A549 (cell line): ENCODE measurements at regions not wholly inside any gene's neighbourhood (a gene's known extent, or its start where the extent isn't known, plus 50 kb on each side); places are given as distances from the start of the nearest gene placed in this dataset.

Experiments used
- ATAC-seq, 2 experiments: fragments of 200-7000 bp in 1 of 2; fragments of >200 bp in 1 of 2; cut with Nextera tagmentation in 1 of 2; cut with Tn5 transposase in 1 of 2; 3 replicates each; pipeline versions ENCODE4 v1.8.0 to v1.9.1; 2018 to 2020; ENCODE audit warnings: mild to moderate bottlenecking in 1 of 2, moderate library complexity in 1 of 2
- CTCF ChIA-PET: fragments of 300-600 bp; sonication (Branson Sonifier 250); formaldehyde crosslinking; extraction: SDS; loops from one replicate; lab custom pipeline; 2021; ENCODE audit warnings: antibody characterized with exemption, inconsistent platforms; lab: Yijun Ruan, JAX
- POLR2A ChIA-PET: fragments of 350-600 bp; formaldehyde crosslinking; extraction: SDS; loops from one replicate; lab custom pipeline; 2021; ENCODE audit warnings: antibody characterized with exemption, inconsistent platforms; lab: Yijun Ruan, JAX
- DNase-seq, 2 experiments: peaks; one replicate each; pipeline versions ENCODE4 v3.0.0 to v3.0.0-alpha.2; 2011 to 2016; ENCODE audit warnings: low read depth in 1 of 2, low spot score in 1 of 2
- FAIRE-seq: peaks from 2 replicates; lab custom pipeline; 2011; peaks lifted over from hg19 to GRCh38; lab: Jason Lieb, UNC
- H3K27ac ChIP-seq, 2 experiments: fragments of >200 bp; sonication (Bioruptor Twin); formaldehyde crosslinking; 3 replicates each; pipeline ENCODE4 v1.5.1; 2016 to 2017
- H3K4me1 ChIP-seq: fragments of >200 bp; sonication (Bioruptor Twin); formaldehyde crosslinking; 3 replicates; pipeline ENCODE4 v1.6.1; 2016
- H3K4me2 ChIP-seq: fragments of >200 bp; sonication (Bioruptor Twin); formaldehyde crosslinking; 3 replicates; pipeline ENCODE4 v1.6.1; 2016
- H3K4me3 ChIP-seq: fragments of >200 bp; sonication (Bioruptor Twin); formaldehyde crosslinking; 3 replicates; pipeline ENCODE4 v1.5.1; 2016
- H3K9me3 ChIP-seq: fragments of >200 bp; sonication (Bioruptor Twin); formaldehyde crosslinking; 3 replicates; pipeline ENCODE4 v1.6.1; 2016
- BHLHE40 ChIP-seq: IDR thresholded peaks from 2 replicates; pipeline ENCODE4 v1.6.1; 2012; ENCODE audit warnings: low read depth, low read length, inconsistent platforms
- CBX8 ChIP-seq: fragments of 200-600 bp; sonication (generic); IDR thresholded peaks from 2 replicates; pipeline ENCODE4 v1.6.1; 2016
- EHMT2 ChIP-seq: fragments of 200-600 bp; sonication (generic); IDR thresholded peaks from 2 replicates; pipeline ENCODE4 v1.6.1; 2016; ENCODE audit warnings: antibody characterized with exemption, low read depth, mild to moderate bottlenecking, moderate library complexity
- ESRRA ChIP-seq: fragments of 150-350 bp; IDR thresholded peaks from 2 replicates; pipeline ENCODE4 v1.6.1; 2014; ENCODE audit warnings: mild to moderate bottlenecking, low read length, borderline replicate concordance
- FOSL2 ChIP-seq, 2 experiments: fragments of 450-650 bp in 1 of 2; fragments of >200 bp in 1 of 2; sonication (Bioruptor Twin) in 1 of 2; formaldehyde crosslinking; IDR thresholded peaks; 2 replicates each; pipeline versions ENCODE4 v1.5.0 to v1.6.1; 2016 to 2020; ENCODE audit warnings: mild to moderate bottlenecking in 1 of 2, moderate library complexity in 1 of 2
- GATA3 ChIP-seq: IDR thresholded peaks from 2 replicates; pipeline ENCODE4 v1.6.1; 2012; ENCODE audit warnings: borderline replicate concordance
- HOXA7 ChIP-seq: fragments of 250-450 bp; sonication (Bioruptor Pico); IDR thresholded peaks from 2 replicates; pipeline ENCODE4 v1.5.0; 2020; ENCODE audit warnings: mild to moderate bottlenecking, moderate library complexity
- KDM5A ChIP-seq: fragments of 200-600 bp; sonication (generic); IDR thresholded peaks from 2 replicates; pipeline ENCODE4 v1.6.1; 2016; ENCODE audit warnings: antibody characterized with exemption, mild to moderate bottlenecking
- MAZ ChIP-seq: fragments of 150-350 bp; IDR thresholded peaks from 2 replicates; pipeline ENCODE4 v1.6.1; 2014; ENCODE audit warnings: antibody characterized with exemption, low read depth, low read length, borderline replicate concordance
- PHF8 ChIP-seq: fragments of 200-600 bp; sonication (generic); IDR thresholded peaks from 2 replicates; pipeline ENCODE4 v1.6.1; 2016; ENCODE audit warnings: low read depth, mild to moderate bottlenecking, antibody characterized with exemption, moderate library complexity, borderline replicate concordance
- POLR2A ChIP-seq: IDR thresholded peaks from 2 replicates; pipeline ENCODE4 v1.6.1; 2012; ENCODE audit warnings: mild to moderate bottlenecking, low read length
- POLR2AphosphoS2 ChIP-seq: conservative IDR thresholded peaks from 2 replicates; pipeline ENCODE4 v1.6.1; 2012; ENCODE audit warnings: low read length, improper control_type of control experiment, inconsistent platforms
- RAD21 ChIP-seq, 2 experiments: fragments of >200 bp in 1 of 2; sonication (Bioruptor Twin) in 1 of 2; formaldehyde crosslinking in 1 of 2; IDR thresholded peaks in 1 of 2; conservative IDR thresholded peaks in 1 of 2; 2 replicates in 1 of 2; 3 replicates in 1 of 2; pipeline ENCODE4 v1.6.1; 2012 to 2018; ENCODE audit warnings: inconsistent platforms in 1 of 2
- RARB ChIP-seq: fragments of 250-450 bp; sonication (Bioruptor Pico); IDR thresholded peaks from 2 replicates; pipeline ENCODE4 v1.8.0; 2021; ENCODE audit warnings: mild to moderate bottlenecking, moderate library complexity
- RCOR1 ChIP-seq: fragments of 150-350 bp; IDR thresholded peaks from 2 replicates; pipeline ENCODE4 v1.6.1; 2014; ENCODE audit warnings: antibody characterized with exemption, low read length, low read depth
- TP53 ChIP-seq: fragments of 250-450 bp; sonication (Bioruptor Pico); IDR thresholded peaks from 2 replicates; pipeline ENCODE4 v1.5.0; 2021; ENCODE audit warnings: mild to moderate bottlenecking, moderate library complexity
- ZC3H11A ChIP-seq: fragments of 450-650 bp; IDR thresholded peaks from 2 replicates; pipeline ENCODE4 v1.6.1; 2014; ENCODE audit warnings: antibody characterized with exemption, mild to moderate bottlenecking
- ZFP36 ChIP-seq: fragments of 450-650 bp; IDR thresholded peaks from 2 replicates; pipeline ENCODE4 v1.6.1; 2014; ENCODE audit warnings: borderline replicate concordance; ENCODE audit not compliant: partially characterized antibody
- WGBS: methylation state at CpG from one replicate; pipeline ENCODE4 v1.1.6; 2017; ENCODE audit errors: missing lambda C conversion rate; 5-methylcytosine and 5-hydroxymethylcytosine counted together
- TF ChIP-seq, protein P1 (sequence below): fragments of 450-650 bp; IDR thresholded peaks from 2 replicates; pipeline ENCODE4 v1.6.1; 2014; ENCODE audit warnings: antibody characterized with exemption
- TF ChIP-seq, protein P2 (sequence below): fragments of >200 bp; sonication (Bioruptor Twin); formaldehyde crosslinking; IDR thresholded peaks from 3 replicates; pipeline ENCODE4 v1.5.1; 2016
- TF ChIP-seq, protein P3 (sequence below): IDR thresholded peaks from 2 replicates; pipeline ENCODE4 v1.6.1; 2012
- TF ChIP-seq, protein P4 (sequence below): IDR thresholded peaks from 2 replicates; pipeline ENCODE4 v1.6.1; 2012
- TF ChIP-seq, protein P5 (sequence below): fragments of >200 bp; sonication (Bioruptor Twin); formaldehyde crosslinking; IDR thresholded peaks from 2 replicates; pipeline ENCODE4 v1.6.1; 2016
- TF ChIP-seq, protein P6 (sequence below): fragments of 250-450 bp; sonication (Bioruptor Pico); IDR thresholded peaks from 2 replicates; pipeline ENCODE4 v1.5.0; 2020; ENCODE audit warnings: low read depth, mild to moderate bottlenecking, moderate library complexity

DNA sequence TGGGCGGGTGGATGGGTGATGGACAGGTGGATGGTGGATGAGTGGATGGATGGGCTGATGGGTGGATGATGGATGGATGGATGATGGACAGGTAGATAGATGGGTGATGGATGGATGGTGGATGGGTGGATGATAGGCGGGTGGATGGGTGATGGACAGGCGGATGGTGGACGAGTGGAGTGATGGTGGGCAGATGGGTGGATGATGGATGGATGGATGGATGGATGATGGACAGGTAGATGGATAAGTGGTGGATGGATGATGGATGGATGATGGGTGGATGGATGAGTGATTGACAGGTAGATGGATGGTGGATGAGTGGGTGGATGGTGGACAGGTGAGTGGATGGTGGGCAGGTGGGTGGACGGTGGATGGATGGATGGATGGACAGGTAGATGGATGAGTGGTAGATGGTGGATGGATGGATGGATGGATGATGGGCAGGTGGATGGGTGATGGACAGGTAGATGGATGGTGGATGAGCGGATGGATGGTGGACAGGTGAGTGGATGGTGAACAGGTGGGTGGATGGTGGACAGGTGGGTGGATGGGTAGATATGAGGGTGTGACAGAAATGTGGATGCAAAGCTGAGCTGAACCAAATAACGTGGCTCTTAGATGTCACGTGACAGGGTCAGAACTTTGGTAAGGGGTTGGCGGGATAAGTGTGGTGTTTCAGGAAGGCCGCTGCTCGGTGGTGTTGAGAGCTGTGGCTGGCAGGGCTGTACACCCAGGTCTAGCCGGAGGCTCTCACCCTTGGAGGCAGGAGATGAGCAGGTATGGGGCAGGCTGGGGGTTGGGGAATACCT is 234.3 kb upstream of the CIBAR2 start:
- POLR2A ChIA-PET: no interaction called here
- CTCF ChIA-PET: interaction anchor here (1.2 to 2.6 kb wide), 6 partner anchors 13 to 269 kb away, joined by 4 to 8 read pairs (median 6); no protein-coding TSS in a partner anchor
- Histone ChIP-seq H3K4me2 (no peak overlapping the region), H3K9me3 (no peaks in the 10 kb centered on the region), H3K4me1 (peaks cover 13% of the 10 kb centered on the region), H3K27ac (no peak overlapping the region), H3K4me3 (no peak overlapping the region)
- no peak for ATAC-seq
- no peak for TF ChIP-seq CBX8
- TF ChIP-seq, protein P1, sequence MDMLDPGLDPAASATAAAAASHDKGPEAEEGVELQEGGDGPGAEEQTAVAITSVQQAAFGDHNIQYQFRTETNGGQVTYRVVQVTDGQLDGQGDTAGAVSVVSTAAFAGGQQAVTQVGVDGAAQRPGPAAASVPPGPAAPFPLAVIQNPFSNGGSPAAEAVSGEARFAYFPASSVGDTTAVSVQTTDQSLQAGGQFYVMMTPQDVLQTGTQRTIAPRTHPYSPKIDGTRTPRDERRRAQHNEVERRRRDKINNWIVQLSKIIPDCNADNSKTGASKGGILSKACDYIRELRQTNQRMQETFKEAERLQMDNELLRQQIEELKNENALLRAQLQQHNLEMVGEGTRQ: 0 out of 2 replicates have a peak, but pooled peaks have one; percentile 6
- no peak for FAIRE-seq
- DNase-seq: no peak
- WGBS: 66% methylated on average over 12 of the region's 12 CpGs

DNA sequence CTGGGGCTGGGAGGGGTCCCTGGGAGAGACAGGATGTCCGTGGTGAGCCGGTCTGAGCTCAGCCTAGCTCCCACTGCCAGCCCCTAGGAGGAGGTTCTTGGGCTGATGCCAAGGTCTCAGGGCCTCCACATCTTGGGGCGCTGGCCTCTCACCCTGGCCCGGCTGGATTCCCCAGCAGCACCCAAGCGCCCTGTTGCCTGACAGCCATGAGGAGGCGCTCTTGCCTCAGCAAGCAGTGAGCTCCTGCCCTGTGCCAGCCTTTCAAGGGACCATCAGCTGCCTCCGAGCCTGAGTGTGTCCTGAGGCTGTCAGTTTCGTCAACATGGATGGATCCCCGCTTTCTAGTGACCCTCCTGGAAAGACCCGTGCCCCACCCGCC is 234.9 kb upstream of the CIBAR2 start:
- no peak overlapping the region for H3K27ac ChIP-seq
- DNase-seq: peak in 1 of 2 experiments; percentile 52
- no peaks in the 10 kb centered on the region for H3K9me3 ChIP-seq
- ATAC-seq: peak in 1 of 2 experiments; percentile 73; a peak in 3 of 6 replicates
- 43% methylated on average over 6 of the region's 11 CpGs for WGBS
- no peak for FAIRE-seq
- peaks cover 13% of the 10 kb centered on the region for H3K4me1 ChIP-seq
- ChIA-PET POLR2A (no interaction called here), CTCF (interaction anchor here (1.2 to 2.6 kb wide), 9 partner anchors 13 to 269 kb away, joined by 3 to 8 read pairs (median 5); no protein-coding TSS in a partner anchor)
- H3K4me2 ChIP-seq: no peak overlapping the region
- no peak overlapping the region for H3K4me3 ChIP-seq
- no peak for TF ChIP-seq RARB (CRISPR knock-in tag)
- no peak for TF ChIP-seq ZC3H11A
- no peak for TF ChIP-seq BHLHE40
- TF ChIP-seq, protein P2, sequence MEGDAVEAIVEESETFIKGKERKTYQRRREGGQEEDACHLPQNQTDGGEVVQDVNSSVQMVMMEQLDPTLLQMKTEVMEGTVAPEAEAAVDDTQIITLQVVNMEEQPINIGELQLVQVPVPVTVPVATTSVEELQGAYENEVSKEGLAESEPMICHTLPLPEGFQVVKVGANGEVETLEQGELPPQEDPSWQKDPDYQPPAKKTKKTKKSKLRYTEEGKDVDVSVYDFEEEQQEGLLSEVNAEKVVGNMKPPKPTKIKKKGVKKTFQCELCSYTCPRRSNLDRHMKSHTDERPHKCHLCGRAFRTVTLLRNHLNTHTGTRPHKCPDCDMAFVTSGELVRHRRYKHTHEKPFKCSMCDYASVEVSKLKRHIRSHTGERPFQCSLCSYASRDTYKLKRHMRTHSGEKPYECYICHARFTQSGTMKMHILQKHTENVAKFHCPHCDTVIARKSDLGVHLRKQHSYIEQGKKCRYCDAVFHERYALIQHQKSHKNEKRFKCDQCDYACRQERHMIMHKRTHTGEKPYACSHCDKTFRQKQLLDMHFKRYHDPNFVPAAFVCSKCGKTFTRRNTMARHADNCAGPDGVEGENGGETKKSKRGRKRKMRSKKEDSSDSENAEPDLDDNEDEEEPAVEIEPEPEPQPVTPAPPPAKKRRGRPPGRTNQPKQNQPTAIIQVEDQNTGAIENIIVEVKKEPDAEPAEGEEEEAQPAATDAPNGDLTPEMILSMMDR: 0 out of 3 replicates have a peak, but pooled peaks have one; percentile 8
- TF ChIP-seq, protein P3, sequence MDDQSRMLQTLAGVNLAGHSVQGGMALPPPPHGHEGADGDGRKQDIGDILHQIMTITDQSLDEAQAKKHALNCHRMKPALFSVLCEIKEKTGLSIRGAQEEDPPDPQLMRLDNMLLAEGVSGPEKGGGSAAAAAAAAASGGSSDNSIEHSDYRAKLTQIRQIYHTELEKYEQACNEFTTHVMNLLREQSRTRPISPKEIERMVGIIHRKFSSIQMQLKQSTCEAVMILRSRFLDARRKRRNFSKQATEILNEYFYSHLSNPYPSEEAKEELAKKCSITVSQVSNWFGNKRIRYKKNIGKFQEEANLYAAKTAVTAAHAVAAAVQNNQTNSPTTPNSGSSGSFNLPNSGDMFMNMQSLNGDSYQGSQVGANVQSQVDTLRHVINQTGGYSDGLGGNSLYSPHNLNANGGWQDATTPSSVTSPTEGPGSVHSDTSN: no peak
- TF ChIP-seq RAD21 (conservative IDR thresholded peaks at IDR 0.05 in 1 of 2, IDR thresholded peaks at IDR 0.05 in 1 of 2): peak in 1 of 2 experiments; percentile 61; a peak in 2 of 5 replicates
- TF ChIP-seq RCOR1: no peak
- TF ChIP-seq POLR2A: no peak
- TF ChIP-seq, protein P4, sequence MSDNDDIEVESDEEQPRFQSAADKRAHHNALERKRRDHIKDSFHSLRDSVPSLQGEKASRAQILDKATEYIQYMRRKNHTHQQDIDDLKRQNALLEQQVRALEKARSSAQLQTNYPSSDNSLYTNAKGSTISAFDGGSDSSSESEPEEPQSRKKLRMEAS: no peak

DNA sequence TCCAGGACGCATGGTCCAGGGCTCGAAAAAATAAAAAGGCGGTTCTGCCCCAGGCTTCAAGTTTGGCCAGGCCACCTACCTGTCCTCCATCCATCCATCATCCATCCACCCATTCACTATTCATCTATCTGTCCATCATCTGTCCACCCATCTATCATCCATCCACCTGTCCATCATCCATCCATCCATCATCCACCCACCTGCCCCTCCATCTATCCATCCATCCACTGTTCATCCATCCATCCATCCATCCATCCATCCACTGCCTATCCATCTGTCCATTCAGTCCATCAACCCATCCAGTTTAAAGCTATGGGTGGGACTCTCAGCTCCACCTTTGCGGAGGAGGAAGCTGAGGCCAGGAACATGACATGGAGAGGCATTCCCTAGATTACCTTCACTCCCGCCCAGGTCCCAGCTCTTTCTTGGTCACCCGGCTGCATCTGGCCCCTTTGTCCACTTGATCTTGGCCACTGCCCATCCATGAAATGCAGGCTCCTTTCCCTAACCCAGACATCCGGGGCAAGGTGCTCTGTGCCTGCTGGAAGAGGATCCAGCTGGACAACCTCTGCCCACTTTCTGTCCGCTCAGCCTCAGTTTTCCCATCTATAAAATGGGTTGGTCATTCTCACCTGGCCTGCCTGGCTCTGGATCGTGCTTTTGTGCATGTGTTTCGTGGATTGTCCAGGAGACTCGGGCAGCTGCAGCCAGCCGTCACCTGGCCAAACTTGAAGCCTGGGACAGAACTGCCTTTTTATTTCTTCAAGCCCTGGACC is 236.0 kb upstream of the CIBAR2 start:
- Histone ChIP-seq H3K9me3 (no peaks in the 10 kb centered on the region), H3K4me2 (no peak overlapping the region), H3K4me3 (no peak overlapping the region), H3K27ac (no peak overlapping the region), H3K4me1 (peaks cover 13% of the 10 kb centered on the region)
- DNase-seq (no peak), FAIRE-seq (no peak), ATAC-seq (no peak)
- POLR2A ChIA-PET: no interaction called here
- CTCF ChIA-PET: interaction anchor here (0.9 to 2.6 kb wide), 10 partner anchors 14 to 233 kb away, joined by 3 to 8 read pairs (median 4); no protein-coding TSS in a partner anchor
- 89% methylated on average over 12 of the region's 12 CpGs for WGBS
- TF ChIP-seq EHMT2 (no peak), TP53 (CRISPR knock-in tag) (no peak), ESRRA (no peak), KDM5A (no peak), POLR2A (no peak), POLR2AphosphoS2 (no peak), HOXA7 (no peak), GATA3 (no peak), MAZ (no peak), CBX8 (no peak), FOSL2 (IDR thresholded peaks at IDR 0.05) (no peak), FOSL2 (CRISPR knock-in tag; IDR thresholded peaks at IDR 0.05) (no peak), ZFP36 (no peak), RAD21 (conservative IDR thresholded peaks at IDR 0.05 in 1 of 2, IDR thresholded peaks at IDR 0.05 in 1 of 2) (no peak), PHF8 (no peak)
- TF ChIP-seq, protein P1: no peak
- TF ChIP-seq, protein P5, sequence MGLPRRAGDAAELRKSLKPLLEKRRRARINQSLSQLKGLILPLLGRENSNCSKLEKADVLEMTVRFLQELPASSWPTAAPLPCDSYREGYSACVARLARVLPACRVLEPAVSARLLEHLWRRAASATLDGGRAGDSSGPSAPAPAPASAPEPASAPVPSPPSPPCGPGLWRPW: no peak
- TF ChIP-seq, protein P6, sequence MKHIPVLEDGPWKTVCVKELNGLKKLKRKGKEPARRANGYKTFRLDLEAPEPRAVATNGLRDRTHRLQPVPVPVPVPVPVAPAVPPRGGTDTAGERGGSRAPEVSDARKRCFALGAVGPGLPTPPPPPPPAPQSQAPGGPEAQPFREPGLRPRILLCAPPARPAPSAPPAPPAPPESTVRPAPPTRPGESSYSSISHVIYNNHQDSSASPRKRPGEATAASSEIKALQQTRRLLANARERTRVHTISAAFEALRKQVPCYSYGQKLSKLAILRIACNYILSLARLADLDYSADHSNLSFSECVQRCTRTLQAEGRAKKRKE (CRISPR knock-in tag): no peak
